ENCODE measurements at regions not wholly inside any gene's neighbourhood (a gene's known extent, or its start where the extent isn't known, plus 50 kb on each side); places are given as distances from the start of the nearest gene placed in this dataset.

DNA sequence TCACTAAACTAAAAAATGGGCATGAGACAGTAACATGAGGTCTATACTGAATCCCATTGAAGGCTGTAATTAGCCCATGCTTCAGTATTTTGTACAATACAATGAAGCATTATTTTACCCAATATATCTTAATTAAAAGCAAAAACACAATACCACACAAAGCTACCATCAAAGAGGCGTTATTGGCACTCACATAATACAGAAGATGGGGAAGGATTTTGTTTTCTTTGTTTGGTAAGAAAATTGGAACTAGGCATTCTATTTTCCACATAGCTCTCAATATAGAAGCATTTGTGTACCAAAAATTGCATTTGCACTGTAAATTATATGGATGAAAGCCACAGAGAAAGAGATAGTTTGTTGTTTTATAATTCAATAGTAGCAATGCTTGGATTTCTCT lies 761.0 kb downstream of the EFNA5 start:
- no peak for ATAC-seq
- TF ChIP-seq ARNTL (CRISPR knock-in tag; IDR thresholded peaks at IDR 0.05; ENCODE audit: borderline replicate concordance, low read depth), result no peak
- TF ChIP-seq ZNF70 (CRISPR knock-in tag; IDR thresholded peaks at IDR 0.05), result no peak
- TF ChIP-seq, protein P1, sequence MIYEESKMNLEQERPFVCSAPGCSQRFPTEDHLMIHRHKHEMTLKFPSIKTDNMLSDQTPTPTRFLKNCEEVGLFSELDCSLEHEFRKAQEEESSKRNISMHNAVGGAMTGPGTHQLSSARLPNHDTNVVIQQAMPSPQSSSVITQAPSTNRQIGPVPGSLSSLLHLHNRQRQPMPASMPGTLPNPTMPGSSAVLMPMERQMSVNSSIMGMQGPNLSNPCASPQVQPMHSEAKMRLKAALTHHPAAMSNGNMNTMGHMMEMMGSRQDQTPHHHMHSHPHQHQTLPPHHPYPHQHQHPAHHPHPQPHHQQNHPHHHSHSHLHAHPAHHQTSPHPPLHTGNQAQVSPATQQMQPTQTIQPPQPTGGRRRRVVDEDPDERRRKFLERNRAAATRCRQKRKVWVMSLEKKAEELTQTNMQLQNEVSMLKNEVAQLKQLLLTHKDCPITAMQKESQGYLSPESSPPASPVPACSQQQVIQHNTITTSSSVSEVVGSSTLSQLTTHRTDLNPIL (CRISPR knock-in tag; IDR thresholded peaks at IDR 0.05; ENCODE audit: low read depth), result no peak
- no peak for TF ChIP-seq TCF4 (CRISPR knock-in tag; IDR thresholded peaks at IDR 0.05; ENCODE audit: borderline replicate concordance)
- no peak for TF ChIP-seq RARB (CRISPR knock-in tag; IDR thresholded peaks at IDR 0.05)
- TF ChIP-seq ISL1 (CRISPR knock-in tag; IDR thresholded peaks at IDR 0.05), result no peak

DNA sequence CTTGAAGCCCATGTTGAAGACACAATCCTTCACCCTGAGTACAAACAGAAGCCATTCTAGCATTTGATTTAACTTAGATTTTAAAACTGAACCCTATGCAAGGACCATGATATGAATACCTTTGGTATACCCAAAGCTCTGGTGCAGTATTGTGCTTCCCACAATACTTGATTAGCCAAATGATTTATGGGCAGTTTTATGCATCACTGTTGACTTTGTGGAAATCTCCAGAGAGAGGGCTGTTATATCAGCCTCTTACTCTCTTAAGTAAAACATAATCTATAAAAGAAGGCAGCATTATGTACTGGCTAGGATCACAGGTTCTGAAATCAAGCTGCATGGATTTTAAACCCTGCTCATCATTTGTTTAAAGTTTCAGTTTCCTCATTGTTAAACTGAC lies 762.8 kb downstream of the EFNA5 start:
- no peak for ATAC-seq
- TF ChIP-seq RARB (CRISPR knock-in tag; IDR thresholded peaks at IDR 0.05) (no peak), SNAI2 (CRISPR knock-in tag; IDR thresholded peaks at IDR 0.05) (no peak), GLIS3 (CRISPR knock-in tag; IDR thresholded peaks at IDR 0.05) (no peak), ESRRG (CRISPR knock-in tag; IDR thresholded peaks at IDR 0.05) (no peak), ARNTL (CRISPR knock-in tag; IDR thresholded peaks at IDR 0.05; ENCODE audit: borderline replicate concordance, low read depth) (no peak), OSR1 (CRISPR knock-in tag; IDR thresholded peaks at IDR 0.05) (no peak), ZFP30 (CRISPR knock-in tag; IDR thresholded peaks at IDR 0.05) (no peak), PPARA (CRISPR knock-in tag; IDR thresholded peaks at IDR 0.05; ENCODE audit: borderline replicate concordance) (no peak), ZFP3 (CRISPR knock-in tag; IDR thresholded peaks at IDR 0.05) (no peak), ISL1 (CRISPR knock-in tag; IDR thresholded peaks at IDR 0.05) (no peak)
- TF ChIP-seq, protein P1 (CRISPR knock-in tag; IDR thresholded peaks at IDR 0.05; ENCODE audit: low read depth), result no peak
- TF ChIP-seq, protein P2, sequence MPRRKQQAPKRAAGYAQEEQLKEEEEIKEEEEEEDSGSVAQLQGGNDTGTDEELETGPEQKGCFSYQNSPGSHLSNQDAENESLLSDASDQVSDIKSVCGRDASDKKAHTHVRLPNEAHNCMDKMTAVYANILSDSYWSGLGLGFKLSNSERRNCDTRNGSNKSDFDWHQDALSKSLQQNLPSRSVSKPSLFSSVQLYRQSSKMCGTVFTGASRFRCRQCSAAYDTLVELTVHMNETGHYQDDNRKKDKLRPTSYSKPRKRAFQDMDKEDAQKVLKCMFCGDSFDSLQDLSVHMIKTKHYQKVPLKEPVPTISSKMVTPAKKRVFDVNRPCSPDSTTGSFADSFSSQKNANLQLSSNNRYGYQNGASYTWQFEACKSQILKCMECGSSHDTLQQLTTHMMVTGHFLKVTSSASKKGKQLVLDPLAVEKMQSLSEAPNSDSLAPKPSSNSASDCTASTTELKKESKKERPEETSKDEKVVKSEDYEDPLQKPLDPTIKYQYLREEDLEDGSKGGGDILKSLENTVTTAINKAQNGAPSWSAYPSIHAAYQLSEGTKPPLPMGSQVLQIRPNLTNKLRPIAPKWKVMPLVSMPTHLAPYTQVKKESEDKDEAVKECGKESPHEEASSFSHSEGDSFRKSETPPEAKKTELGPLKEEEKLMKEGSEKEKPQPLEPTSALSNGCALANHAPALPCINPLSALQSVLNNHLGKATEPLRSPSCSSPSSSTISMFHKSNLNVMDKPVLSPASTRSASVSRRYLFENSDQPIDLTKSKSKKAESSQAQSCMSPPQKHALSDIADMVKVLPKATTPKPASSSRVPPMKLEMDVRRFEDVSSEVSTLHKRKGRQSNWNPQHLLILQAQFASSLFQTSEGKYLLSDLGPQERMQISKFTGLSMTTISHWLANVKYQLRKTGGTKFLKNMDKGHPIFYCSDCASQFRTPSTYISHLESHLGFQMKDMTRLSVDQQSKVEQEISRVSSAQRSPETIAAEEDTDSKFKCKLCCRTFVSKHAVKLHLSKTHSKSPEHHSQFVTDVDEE (CRISPR knock-in tag; IDR thresholded peaks at IDR 0.05), result no peak

DNA sequence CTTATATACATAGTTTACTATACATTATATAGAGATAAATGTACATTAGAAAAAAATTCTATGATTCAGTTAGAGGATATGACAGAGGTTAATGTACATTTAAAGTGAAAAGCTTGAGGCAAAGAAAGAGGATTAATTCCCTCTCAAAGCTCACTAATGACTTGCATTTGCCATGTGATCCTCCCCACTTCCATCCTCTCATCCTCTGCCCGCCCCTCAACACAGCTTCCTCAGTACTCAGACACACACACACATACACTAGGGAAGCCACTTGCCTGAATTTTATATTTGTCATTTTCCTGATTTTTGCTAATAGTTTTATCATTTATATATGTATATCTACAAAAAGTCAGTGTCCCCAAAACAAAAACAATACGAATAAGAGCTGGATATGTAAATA lies 764.5 kb downstream of the EFNA5 start:
- no peak for ATAC-seq
- TF ChIP-seq, protein P3, sequence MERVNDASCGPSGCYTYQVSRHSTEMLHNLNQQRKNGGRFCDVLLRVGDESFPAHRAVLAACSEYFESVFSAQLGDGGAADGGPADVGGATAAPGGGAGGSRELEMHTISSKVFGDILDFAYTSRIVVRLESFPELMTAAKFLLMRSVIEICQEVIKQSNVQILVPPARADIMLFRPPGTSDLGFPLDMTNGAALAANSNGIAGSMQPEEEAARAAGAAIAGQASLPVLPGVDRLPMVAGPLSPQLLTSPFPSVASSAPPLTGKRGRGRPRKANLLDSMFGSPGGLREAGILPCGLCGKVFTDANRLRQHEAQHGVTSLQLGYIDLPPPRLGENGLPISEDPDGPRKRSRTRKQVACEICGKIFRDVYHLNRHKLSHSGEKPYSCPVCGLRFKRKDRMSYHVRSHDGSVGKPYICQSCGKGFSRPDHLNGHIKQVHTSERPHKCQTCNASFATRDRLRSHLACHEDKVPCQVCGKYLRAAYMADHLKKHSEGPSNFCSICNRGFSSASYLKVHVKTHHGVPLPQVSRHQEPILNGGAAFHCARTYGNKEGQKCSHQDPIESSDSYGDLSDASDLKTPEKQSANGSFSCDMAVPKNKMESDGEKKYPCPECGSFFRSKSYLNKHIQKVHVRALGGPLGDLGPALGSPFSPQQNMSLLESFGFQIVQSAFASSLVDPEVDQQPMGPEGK (CRISPR knock-in tag; IDR thresholded peaks at IDR 0.05; ENCODE audit: borderline replicate concordance), result no peak
- no peak for TF ChIP-seq CSDC2 (CRISPR knock-in tag; IDR thresholded peaks at IDR 0.05)
- TF ChIP-seq, protein P4, sequence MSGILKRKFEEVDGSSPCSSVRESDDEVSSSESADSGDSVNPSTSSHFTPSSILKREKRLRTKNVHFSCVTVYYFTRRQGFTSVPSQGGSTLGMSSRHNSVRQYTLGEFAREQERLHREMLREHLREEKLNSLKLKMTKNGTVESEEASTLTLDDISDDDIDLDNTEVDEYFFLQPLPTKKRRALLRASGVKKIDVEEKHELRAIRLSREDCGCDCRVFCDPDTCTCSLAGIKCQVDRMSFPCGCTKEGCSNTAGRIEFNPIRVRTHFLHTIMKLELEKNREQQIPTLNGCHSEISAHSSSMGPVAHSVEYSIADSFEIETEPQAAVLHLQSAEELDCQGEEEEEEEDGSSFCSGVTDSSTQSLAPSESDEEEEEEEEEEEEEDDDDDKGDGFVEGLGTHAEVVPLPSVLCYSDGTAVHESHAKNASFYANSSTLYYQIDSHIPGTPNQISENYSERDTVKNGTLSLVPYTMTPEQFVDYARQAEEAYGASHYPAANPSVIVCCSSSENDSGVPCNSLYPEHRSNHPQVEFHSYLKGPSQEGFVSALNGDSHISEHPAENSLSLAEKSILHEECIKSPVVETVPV (CRISPR knock-in tag; IDR thresholded peaks at IDR 0.05), result no peak
- no peak for TF ChIP-seq OSR1 (CRISPR knock-in tag; IDR thresholded peaks at IDR 0.05)
- TF ChIP-seq TOX (CRISPR knock-in tag; IDR thresholded peaks at IDR 0.05; ENCODE audit: borderline replicate concordance), result no peak
- TF ChIP-seq ISL1 (CRISPR knock-in tag; IDR thresholded peaks at IDR 0.05), result no peak
- no peak for TF ChIP-seq GLIS3 (CRISPR knock-in tag; IDR thresholded peaks at IDR 0.05)
- TF ChIP-seq TCF4 (CRISPR knock-in tag; IDR thresholded peaks at IDR 0.05; ENCODE audit: borderline replicate concordance), result no peak
- no peak for TF ChIP-seq BACH2 (CRISPR knock-in tag; IDR thresholded peaks at IDR 0.05; ENCODE audit: borderline replicate concordance)
- TF ChIP-seq ZNF565 (CRISPR knock-in tag; conservative IDR thresholded peaks at IDR 0.05; ENCODE audit: low read depth), result no peak
- TF ChIP-seq ZC3H10 (CRISPR knock-in tag; IDR thresholded peaks at IDR 0.05), result no peak
- TF ChIP-seq ESRRG (CRISPR knock-in tag; IDR thresholded peaks at IDR 0.05), result no peak
- TF ChIP-seq ZNF70 (CRISPR knock-in tag; IDR thresholded peaks at IDR 0.05), result no peak
- TF ChIP-seq, protein P5, sequence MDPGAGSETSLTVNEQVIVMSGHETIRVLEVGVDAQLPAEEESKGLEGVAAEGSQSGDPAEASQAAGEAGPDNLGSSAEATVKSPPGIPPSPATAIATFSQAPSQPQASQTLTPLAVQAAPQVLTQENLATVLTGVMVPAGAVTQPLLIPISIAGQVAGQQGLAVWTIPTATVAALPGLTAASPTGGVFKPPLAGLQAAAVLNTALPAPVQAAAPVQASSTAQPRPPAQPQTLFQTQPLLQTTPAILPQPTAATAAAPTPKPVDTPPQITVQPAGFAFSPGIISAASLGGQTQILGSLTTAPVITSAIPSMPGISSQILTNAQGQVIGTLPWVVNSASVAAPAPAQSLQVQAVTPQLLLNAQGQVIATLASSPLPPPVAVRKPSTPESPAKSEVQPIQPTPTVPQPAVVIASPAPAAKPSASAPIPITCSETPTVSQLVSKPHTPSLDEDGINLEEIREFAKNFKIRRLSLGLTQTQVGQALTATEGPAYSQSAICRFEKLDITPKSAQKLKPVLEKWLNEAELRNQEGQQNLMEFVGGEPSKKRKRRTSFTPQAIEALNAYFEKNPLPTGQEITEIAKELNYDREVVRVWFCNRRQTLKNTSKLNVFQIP (CRISPR knock-in tag; IDR thresholded peaks at IDR 0.05; ENCODE audit: borderline replicate concordance, low read depth), result no peak
